ENCODE measurements at regions not wholly inside any gene's neighbourhood (a gene's known extent, or its start where the extent isn't known, plus 50 kb on each side); places are given as distances from the start of the nearest gene placed in this dataset.

GRCh38 chr5:10921160-10921559, 160.1 kb upstream of the DAP start:
- no peak overlapping the region for H3K4me3 Mint-ChIP-seq
- no peaks in the 10 kb centered on the region for H3K36me3 Mint-ChIP-seq
- H3K9me3 Mint-ChIP-seq = peaks cover 2% of the 10 kb centered on the region
- ATAC-seq (ENCODE audit: low read depth) (no peak), DNase-seq (no peak)
- H3K4me1 Mint-ChIP-seq = no peaks in the 10 kb centered on the region
- no peak overlapping the region for H3K27ac Mint-ChIP-seq
- POLR2A ChIA-PET = no interaction called here
- H3K27me3 Mint-ChIP-seq = peaks cover 11% of the 10 kb centered on the region

GRCh38 chr5:10920400-10920799, 159.4 kb upstream of the DAP start:
- H3K36me3 Mint-ChIP-seq = no peaks in the 10 kb centered on the region
- POLR2A ChIA-PET = no interaction called here
- H3K27ac Mint-ChIP-seq = no peak overlapping the region
- peaks cover 11% of the 10 kb centered on the region for H3K27me3 Mint-ChIP-seq
- ATAC-seq (ENCODE audit: low read depth) (no peak), DNase-seq (no peak)
- H3K9me3 Mint-ChIP-seq = peaks cover 1% of the 10 kb centered on the region
- no peaks in the 10 kb centered on the region for H3K4me1 Mint-ChIP-seq
- no peak overlapping the region for H3K4me3 Mint-ChIP-seq

- Mint-ChIP-seq H3K36me3 (no peaks in the 10 kb centered on the region), H3K4me1 (no peaks in the 10 kb centered on the region), H3K9me3 (no peaks in the 10 kb centered on the region), H3K27me3 (peaks cover 9% of the 10 kb centered on the region), H3K27ac (no peak overlapping the region), H3K4me3 (no peak overlapping the region)
- ATAC-seq (ENCODE audit: low read depth) = no peak
- POLR2A ChIA-PET = no interaction called here
- no peak for DNase-seq
Observed at GRCh38 chr5:10914741-10915480, 153.9 kb upstream of the DAP start.

GRCh38 chr5:10913841-10914240, 152.8 kb upstream of the DAP start:
- ATAC-seq (ENCODE audit: low read depth) (no peak), DNase-seq (no peak)
- Mint-ChIP-seq H3K4me3 (no peak overlapping the region), H3K27me3 (peaks cover 7% of the 10 kb centered on the region), H3K36me3 (no peaks in the 10 kb centered on the region), H3K9me3 (no peaks in the 10 kb centered on the region), H3K27ac (no peak overlapping the region), H3K4me1 (no peaks in the 10 kb centered on the region)
- POLR2A ChIA-PET = no interaction called here

GRCh38 chr5:10913181-10913810, 152.3 kb upstream of the DAP start:
- Mint-ChIP-seq H3K27ac (no peak overlapping the region), H3K27me3 (peaks cover 4% of the 10 kb centered on the region), H3K36me3 (no peaks in the 10 kb centered on the region), H3K9me3 (no peaks in the 10 kb centered on the region), H3K4me1 (no peaks in the 10 kb centered on the region), H3K4me3 (no peak overlapping the region)
- ATAC-seq (ENCODE audit: low read depth) = no peak
- DNase-seq = no peak
- POLR2A ChIA-PET = no interaction called here

GRCh38 chr5:10912435-10912834, 151.4 kb upstream of the DAP start:
- ATAC-seq (ENCODE audit: low read depth) = no peak
- Mint-ChIP-seq H3K4me3 (no peak overlapping the region), H3K4me1 (no peaks in the 10 kb centered on the region), H3K27ac (no peak overlapping the region), H3K9me3 (no peaks in the 10 kb centered on the region), H3K27me3 (peaks cover 4% of the 10 kb centered on the region), H3K36me3 (no peaks in the 10 kb centered on the region)
- POLR2A ChIA-PET = no interaction called here
- DNase-seq = no peak

GRCh38 chr5:10910261-10910660, 149.2 kb upstream of the DAP start:
- no peaks in the 10 kb centered on the region for H3K36me3 Mint-ChIP-seq
- POLR2A ChIA-PET = no interaction called here
- ATAC-seq (ENCODE audit: low read depth) (no peak), DNase-seq (no peak)
- no peak overlapping the region for H3K4me3 Mint-ChIP-seq
- peaks cover 4% of the 10 kb centered on the region for H3K27me3 Mint-ChIP-seq
- H3K9me3 Mint-ChIP-seq = no peaks in the 10 kb centered on the region
- no peaks in the 10 kb centered on the region for H3K4me1 Mint-ChIP-seq
- no peak overlapping the region for H3K27ac Mint-ChIP-seq

- no peaks in the 10 kb centered on the region for H3K36me3 Mint-ChIP-seq
- H3K27me3 Mint-ChIP-seq = peaks cover 9% of the 10 kb centered on the region
- no peak overlapping the region for H3K4me3 Mint-ChIP-seq
- POLR2A ChIA-PET = no interaction called here
- no peaks in the 10 kb centered on the region for H3K4me1 Mint-ChIP-seq
- ATAC-seq (ENCODE audit: low read depth) (no peak), DNase-seq (no peak)
- no peak overlapping the region for H3K27ac Mint-ChIP-seq
- no peaks in the 10 kb centered on the region for H3K9me3 Mint-ChIP-seq
Observed at GRCh38 chr5:10904862-10905432, 143.9 kb upstream of the DAP start.

- DNase-seq (no peak), ATAC-seq (ENCODE audit: low read depth) (no peak)
- H3K4me3 Mint-ChIP-seq = no peak overlapping the region
- no peak overlapping the region for H3K27ac Mint-ChIP-seq
- H3K36me3 Mint-ChIP-seq = no peaks in the 10 kb centered on the region
- no peaks in the 10 kb centered on the region for H3K9me3 Mint-ChIP-seq
- peaks cover 9% of the 10 kb centered on the region for H3K27me3 Mint-ChIP-seq
- H3K4me1 Mint-ChIP-seq = no peaks in the 10 kb centered on the region
- POLR2A ChIA-PET = no interaction called here
Observed at GRCh38 chr5:10903786-10904560, 142.9 kb upstream of the DAP start.

- peaks cover 9% of the 10 kb centered on the region for H3K27me3 Mint-ChIP-seq
- H3K27ac Mint-ChIP-seq = no peak overlapping the region
- peaks cover 2% of the 10 kb centered on the region for H3K9me3 Mint-ChIP-seq
- DNase-seq = no peak
- no peaks in the 10 kb centered on the region for H3K4me1 Mint-ChIP-seq
- POLR2A ChIA-PET = no interaction called here
- no peak for ATAC-seq (ENCODE audit: low read depth)
- H3K4me3 Mint-ChIP-seq = no peak overlapping the region
- no peaks in the 10 kb centered on the region for H3K36me3 Mint-ChIP-seq
Observed at GRCh38 chr5:10902145-10902544, 141.1 kb upstream of the DAP start.

- POLR2A ChIA-PET = no interaction called here
- Mint-ChIP-seq H3K36me3 (no peaks in the 10 kb centered on the region), H3K27me3 (peaks cover 2% of the 10 kb centered on the region), H3K9me3 (peaks cover 2% of the 10 kb centered on the region), H3K4me1 (no peaks in the 10 kb centered on the region), H3K27ac (no peak overlapping the region), H3K4me3 (no peak overlapping the region)
- no peak for ATAC-seq (ENCODE audit: low read depth)
- DNase-seq = no peak
Observed at GRCh38 chr5:10898514-10898913, 137.5 kb upstream of the DAP start.

- H3K27ac Mint-ChIP-seq = no peak overlapping the region
- DNase-seq (no peak), ATAC-seq (ENCODE audit: low read depth) (no peak)
- POLR2A ChIA-PET = no interaction called here
- peaks cover 2% of the 10 kb centered on the region for H3K9me3 Mint-ChIP-seq
- H3K4me1 Mint-ChIP-seq = no peaks in the 10 kb centered on the region
- no peaks in the 10 kb centered on the region for H3K27me3 Mint-ChIP-seq
- no peak overlapping the region for H3K4me3 Mint-ChIP-seq
- no peaks in the 10 kb centered on the region for H3K36me3 Mint-ChIP-seq
Observed at GRCh38 chr5:10896016-10896415, 135.0 kb upstream of the DAP start.

GRCh38 chr5:10894445-10895054, 133.5 kb upstream of the DAP start:
- Mint-ChIP-seq H3K4me3 (no peak overlapping the region), H3K36me3 (no peaks in the 10 kb centered on the region), H3K27me3 (no peaks in the 10 kb centered on the region), H3K9me3 (peaks cover 4% of the 10 kb centered on the region), H3K27ac (no peak overlapping the region), H3K4me1 (no peaks in the 10 kb centered on the region)
- DNase-seq (no peak), ATAC-seq (ENCODE audit: low read depth) (no peak)
- POLR2A ChIA-PET = no interaction called here
